ENCODE measurements at regions not wholly inside any gene's neighbourhood (a gene's known extent, or its start where the extent isn't known, plus 50 kb on each side); places are given as distances from the start of the nearest gene placed in this dataset.
"Not testable (repeated sequence)": the region's sequence is repeated elsewhere in the genome, so short reads cannot be mapped to it uniquely, and the experiment has no call there.

GRCh38 chr2:144920755-144921530 is 401.0 kb upstream of the ZEB2 start:
- no peak for DNase-seq (ENCODE audit: extremely low spot score)
- ChIA-PET POLR2A (no interaction called here), CTCF (no interaction called here)
- no peak for TF ChIP-seq CTCF (IDR thresholded peaks at IDR 0.05; ENCODE audit: control extremely low read depth, extremely low read depth, low read depth, missing control alignments)

- TF ChIP-seq CTCF (IDR thresholded peaks at IDR 0.05; ENCODE audit: control extremely low read depth, extremely low read depth, low read depth, missing control alignments), result no peak
- no peak for DNase-seq (ENCODE audit: extremely low spot score)
- POLR2A ChIA-PET, result no interaction called here
- CTCF ChIA-PET, result no interaction called here
Observed at GRCh38 chr2:144914622-144915318, 394.9 kb upstream of the ZEB2 start.

- ChIA-PET CTCF (no interaction called here), POLR2A (no interaction called here)
- TF ChIP-seq CTCF (IDR thresholded peaks at IDR 0.05; ENCODE audit: control extremely low read depth, extremely low read depth, low read depth, missing control alignments), result no peak
- DNase-seq (ENCODE audit: extremely low spot score), result no peak
Observed at GRCh38 chr2:144914113-144914512, 394.2 kb upstream of the ZEB2 start.

GRCh38 chr2:144912206-144912605 is 392.3 kb upstream of the ZEB2 start:
- CTCF ChIA-PET, result no interaction called here
- no peak for TF ChIP-seq CTCF (IDR thresholded peaks at IDR 0.05; ENCODE audit: control extremely low read depth, extremely low read depth, low read depth, missing control alignments)
- DNase-seq (ENCODE audit: extremely low spot score), result no peak
- POLR2A ChIA-PET, result no interaction called here

- TF ChIP-seq CTCF (IDR thresholded peaks at IDR 0.05; ENCODE audit: control extremely low read depth, extremely low read depth, low read depth, missing control alignments), result no peak
- no peak for DNase-seq (ENCODE audit: extremely low spot score)
- ChIA-PET POLR2A (no interaction called here), CTCF (no interaction called here)
Observed at GRCh38 chr2:144905956-144906355, 386.0 kb upstream of the ZEB2 start.

- CTCF ChIA-PET, result interaction anchor here (1.0 kb wide), 1 partner anchor 8 kb away, joined by 3 read pairs; no protein-coding TSS in a partner anchor
- DNase-seq (ENCODE audit: extremely low spot score), result no peak
- TF ChIP-seq CTCF (IDR thresholded peaks at IDR 0.05; ENCODE audit: control extremely low read depth, extremely low read depth, low read depth, missing control alignments), result no peak
- POLR2A ChIA-PET, result no interaction called here
Observed at GRCh38 chr2:144904612-144905011, 384.7 kb upstream of the ZEB2 start.

- DNase-seq (ENCODE audit: extremely low spot score); POLR2A ChIA-PET; CTCF ChIA-PET: not testable (repeated sequence)
Observed at GRCh38 chr2:144903045-144903444, 383.1 kb upstream of the ZEB2 start.

GRCh38 chr2:144901386-144901785 is 381.5 kb upstream of the ZEB2 start:
- CTCF ChIA-PET; DNase-seq (ENCODE audit: extremely low spot score); POLR2A ChIA-PET: not testable (repeated sequence)
